DND-41 (cell line): ENCODE measurements at regions not wholly inside any gene's neighbourhood (a gene's known extent, or its start where the extent isn't known, plus 50 kb on each side); places are given as distances from the start of the nearest gene placed in this dataset.

Experiments used
- CTCF ChIP-seq: IDR thresholded peaks from 2 replicates; pipeline ENCODE4 v1.5.1; 2012; ENCODE audit warnings: borderline replicate concordance, low read length, moderate library complexity, mild to moderate bottlenecking; ENCODE audit not compliant: poor library complexity, severe bottlenecking; ENCODE audit errors: extremely low read depth
- EZH2 ChIP-seq: IDR thresholded peaks from 3 replicates; pipeline ENCODE4 v1.6.1; 2012; ENCODE audit warnings: borderline replicate concordance, low read depth, mild to moderate bottlenecking, moderate library complexity, low read length, inconsistent platforms; ENCODE audit not compliant: severe bottlenecking

- TF ChIP-seq EZH2 (no peak), CTCF (no peak)
Observed at GRCh38 chr10:8674230-8674629, 619.7 kb downstream of the GATA3 start.
